SK-N-MC (cell line): ENCODE measurements at regions not wholly inside any gene's neighbourhood (a gene's known extent, or its start where the extent isn't known, plus 50 kb on each side); places are given as distances from the start of the nearest gene placed in this dataset.
"Not testable (repeated sequence)": the region's sequence is repeated elsewhere in the genome, so short reads cannot be mapped to it uniquely, and the experiment has no call there.

Experiments
- EZH2 ChIP-seq: fragments of 200-600 bp; sonication (generic); IDR thresholded peaks from one replicate; pipeline ENCODE4 v1.6.1; 2017; ENCODE audit warnings: antibody characterized with exemption
- FOXP2 ChIP-seq: optimal IDR thresholded peaks from 2 replicates; pipeline ENCODE3; 2011; ENCODE audit warnings: mild to moderate bottlenecking, moderate library complexity; ENCODE audit not compliant: insufficient read depth; ENCODE audit errors: extremely low read length, control extremely low read depth

GRCh38 chr10:38238479-38238878 is 144.3 kb downstream of the ZNF37A start:
- not testable (repeated sequence) for TF ChIP-seq EZH2, FOXP2
